NCI-H2107 treated with DMSO at 0.1 percent for 48 hours (cell line): ENCODE measurements at regions not wholly inside any gene's neighbourhood (a gene's known extent, or its start where the extent isn't known, plus 50 kb on each side); places are given as distances from the start of the nearest gene placed in this dataset.
"Not testable (repeated sequence)": the region's sequence is repeated elsewhere in the genome, so short reads cannot be mapped to it uniquely, and the experiment has no call there.

Experiments used
- DNase-seq: peaks from one replicate; lab custom pipeline; 2025; ENCODE audit not compliant: unreplicated experiment; lab: John Stamatoyannopoulos, UW

GRCh38 chr10:84571146-84571545 lies 242.8 kb downstream of the CCSER2 start:
- no peak for DNase-seq

- no peak for DNase-seq
These were observed 245.7 kb downstream of the CCSER2 start for GRCh38 chr10:84574102-84574501.

- no peak for DNase-seq
These were observed 253.6 kb downstream of the CCSER2 start for GRCh38 chr10:84581976-84582375.

DNA sequence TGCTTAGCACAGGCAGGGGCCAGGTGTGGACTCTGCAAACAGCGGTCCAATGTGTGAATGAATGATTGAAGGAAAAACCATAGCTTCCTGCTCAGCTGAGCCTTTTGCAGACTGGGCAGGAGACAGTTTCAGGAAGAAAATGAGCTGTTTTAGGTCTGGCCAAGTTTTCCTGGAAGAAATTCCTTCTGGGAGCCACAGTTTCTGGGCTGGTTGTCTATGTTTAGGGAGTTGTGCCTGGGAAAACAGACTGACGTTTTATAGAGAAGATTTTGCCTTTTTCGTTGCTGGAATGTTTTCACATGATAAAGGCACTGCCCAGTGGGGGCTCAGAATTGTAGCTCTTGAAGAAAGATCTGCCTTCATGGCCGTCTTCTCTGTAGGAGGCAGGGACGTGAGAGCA lies 255.1 kb downstream of the CCSER2 start:
- DNase-seq = no peak

GRCh38 chr10:84587789-84588188 lies 259.4 kb downstream of the CCSER2 start:
- no peak for DNase-seq

- no peak for DNase-seq
These were observed 260.0 kb downstream of the CCSER2 start for GRCh38 chr10:84588426-84588825.

DNA sequence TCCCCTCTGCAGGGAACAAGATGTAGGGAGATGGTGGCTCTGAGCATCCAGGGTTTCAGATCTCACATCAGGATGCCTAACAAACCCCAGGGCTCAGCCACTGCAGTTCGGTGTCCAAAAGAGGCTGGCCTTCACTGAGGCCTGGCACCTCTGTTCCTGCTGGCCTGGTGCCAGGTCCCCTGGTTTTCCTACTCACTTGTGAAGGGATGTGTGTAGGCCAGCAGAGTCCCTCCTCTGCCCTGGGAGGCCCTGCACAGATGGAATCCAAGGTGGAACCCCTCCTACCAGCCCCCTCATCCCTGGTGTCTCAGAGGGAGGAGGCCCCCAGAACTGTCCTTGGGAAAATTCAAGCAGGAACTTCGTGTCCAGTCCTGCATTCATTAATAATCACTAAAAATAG lies 260.6 kb downstream of the CCSER2 start:
- no peak for DNase-seq

GRCh38 chr10:84589526-84590205 lies 261.3 kb downstream of the CCSER2 start:
- no peak for DNase-seq

GRCh38 chr10:84590327-84591193 lies 262.2 kb downstream of the CCSER2 start:
- peak; percentile 86 for DNase-seq

GRCh38 chr10:84593506-84593905 lies 265.1 kb downstream of the CCSER2 start:
- DNase-seq = no peak

- DNase-seq = no peak
These were observed 268.2 kb downstream of the CCSER2 start for GRCh38 chr10:84596585-84596984.

GRCh38 chr10:84599254-84599653 lies 270.9 kb downstream of the CCSER2 start:
- no peak for DNase-seq

GRCh38 chr10:84600947-84601346 lies 272.6 kb downstream of the CCSER2 start:
- DNase-seq = no peak

- DNase-seq = not testable (repeated sequence)
These were observed 274.2 kb downstream of the CCSER2 start for GRCh38 chr10:84602543-84602942.

- no peak for DNase-seq
These were observed 275.6 kb downstream of the CCSER2 start for GRCh38 chr10:84603971-84604370.

GRCh38 chr10:84605802-84606201 lies 277.4 kb downstream of the CCSER2 start:
- DNase-seq = no peak

GRCh38 chr10:84606428-84606827 lies 278.0 kb downstream of the CCSER2 start:
- DNase-seq = no peak

GRCh38 chr10:84607044-84607443 lies 278.7 kb downstream of the CCSER2 start:
- DNase-seq = no peak

DNA sequence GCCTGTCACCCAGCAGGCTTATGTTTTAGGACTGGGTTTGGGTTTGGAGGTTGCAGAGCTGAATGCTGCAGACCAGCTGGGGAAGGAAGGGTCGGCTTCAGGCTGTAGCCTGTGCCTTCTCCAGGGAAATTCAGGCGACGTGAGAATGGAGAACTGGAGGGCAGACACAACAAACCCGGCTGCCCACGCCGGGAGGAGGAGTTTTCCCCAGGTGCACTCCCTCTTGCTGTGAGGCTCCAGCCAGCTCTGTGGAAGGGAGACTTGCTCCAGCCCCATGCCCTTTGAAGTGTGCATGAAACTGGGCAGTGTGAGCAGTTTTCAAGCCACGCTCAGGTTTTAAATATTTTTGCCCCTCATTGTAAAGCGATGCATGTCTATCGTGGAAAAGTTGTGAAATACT lies 279.1 kb downstream of the CCSER2 start:
- no peak for DNase-seq

GRCh38 chr10:84608126-84608525 lies 279.7 kb downstream of the CCSER2 start:
- no peak for DNase-seq

DNA sequence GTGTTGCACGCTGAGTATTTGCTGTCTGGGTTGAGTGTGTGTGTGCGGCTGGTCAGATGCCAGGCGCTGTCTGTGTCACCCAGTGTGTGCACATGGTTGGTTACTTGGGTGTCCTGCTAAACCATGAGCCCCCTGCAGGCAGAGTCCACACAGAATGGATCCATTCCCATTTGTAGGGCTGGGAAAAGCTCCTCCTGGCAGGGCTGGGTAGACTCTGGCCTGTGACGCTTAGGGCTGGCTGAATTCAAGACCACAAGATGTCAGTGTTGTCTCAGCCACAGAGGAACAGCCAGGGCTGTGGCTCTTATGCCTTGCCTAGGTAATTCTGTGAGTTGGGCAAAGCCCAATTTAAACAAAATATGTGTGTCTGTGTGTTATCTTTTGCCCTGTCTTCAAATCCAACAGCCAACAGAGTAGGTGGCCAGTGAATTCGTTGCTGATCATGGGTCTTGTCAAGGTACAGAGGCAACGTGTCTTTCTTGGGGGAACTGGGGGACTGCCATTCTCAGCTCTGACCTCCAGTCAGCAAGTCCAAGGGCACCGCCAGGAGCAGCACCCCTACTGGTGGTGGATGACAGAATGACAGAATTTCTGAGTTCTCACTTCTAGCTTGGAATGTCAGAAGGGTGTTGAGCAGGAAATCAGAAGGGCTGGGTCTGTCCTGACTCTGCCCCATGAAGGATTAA lies 285.1 kb downstream of the CCSER2 start:
- peak; percentile 38 for DNase-seq
